Heart left ventricle (tissue), 16 donors: ENCODE measurements at regions not wholly inside any gene's neighbourhood (a gene's known extent, or its start where the extent isn't known, plus 50 kb on each side); places are given as distances from the start of the nearest gene placed in this dataset.
A peak's percentile ranks its signal among the peaks of the same experiment; 100 is the strongest.

Source experiments
- ATAC-seq, 4 donors: fragments of 200-7000 bp; cut with Tn5 transposase; one replicate each; pipeline ENCODE4 v1.9.1; 2020 to 2022; ENCODE audit warnings: moderate library complexity in 4 of 4, mild to moderate bottlenecking in 3 of 4, moderate number of reproducible peaks in 1 of 4
- DNase-seq, 5 donors: peaks; one replicate each; pipeline ENCODE4 v3.0.0-alpha.2; 2020
- H3K27ac ChIP-seq, 12 donors: fragments of 200-600 bp; sonication (generic) in 4 of 12; one replicate each; pipeline versions ENCODE4 v1.5.0 to v1.8.0; 2016 to 2022; ENCODE audit warnings: mild to moderate bottlenecking in 2 of 12
- H3K27me3 ChIP-seq, 9 donors: fragments of 200-600 bp; sonication (generic) in 2 of 9; one replicate each; pipeline versions ENCODE4 v1.5.1 to v1.8.0; 2016 to 2022; ENCODE audit warnings: mild to moderate bottlenecking in 3 of 9
- H3K36me3 ChIP-seq, 9 donors: fragments of 200-600 bp; sonication (generic) in 2 of 9; one replicate each; pipeline versions ENCODE4 v1.5.0 to v1.8.0; 2018 to 2022; ENCODE audit warnings: mild to moderate bottlenecking in 2 of 9
- H3K4me1 ChIP-seq, 12 donors: fragments of 200-600 bp; sonication (generic) in 4 of 12; one replicate each; pipeline versions ENCODE4 v1.5.0 to v1.8.0; 2016 to 2022; ENCODE audit warnings: mild to moderate bottlenecking in 3 of 12
- H3K4me3 ChIP-seq, 12 donors: fragments of 200-600 bp; sonication (generic) in 4 of 12; one replicate each; pipeline versions ENCODE4 v1.5.0 to v1.8.0; 2017 to 2022; ENCODE audit warnings: mild to moderate bottlenecking in 9 of 12, moderate library complexity in 4 of 12
- H3K9me3 ChIP-seq, 12 donors: fragments of 200-600 bp; sonication (generic) in 4 of 12; one replicate each; pipeline versions ENCODE4 v1.5.0 to v1.8.0; 2016 to 2022; ENCODE audit warnings: mild to moderate bottlenecking in 1 of 12
- POLR2A ChIP-seq, 2 donors: fragments of 450-650 bp; IDR thresholded peaks; one replicate each; pipeline ENCODE4 v1.6.1; 2017; ENCODE audit warnings: antibody characterized with exemption in 2 of 2, mild to moderate bottlenecking in 2 of 2, moderate library complexity in 2 of 2
- WGBS, 4 donors: extraction: QIAGEN DNeasy Blood & Tissue Kit in 2 of 4; methylation state at CpG; one replicate each; pipeline versions ENCODE4 v1.1.5 to v1.1.7; 2013 to 2018; 5-methylcytosine and 5-hydroxymethylcytosine counted together
- intact Hi-C, 10 donors: fragments of 100-400 bp; cut with DNase I; formaldehyde crosslinking; loops; one replicate each; pipeline versions ENCODE4 v1.11.1 to v1.14.2; 2022
- TF ChIP-seq, protein P1 (sequence below), 12 donors: fragments of 200-600 bp; sonication (generic) in 4 of 12; IDR thresholded peaks; one replicate each; pipeline versions ENCODE4 v1.5.0 to v1.8.0; 2018 to 2022; ENCODE audit warnings: antibody characterized with exemption in 12 of 12, mild to moderate bottlenecking in 5 of 12
- donor health status: ischemic (EF 13 %, LVEDD 7.1; RV severe dilation, severe dysfunction).
- donor health status: healthy with polysubstance abuse.
- donor health status: DM: no; HTN: yes; CAD: no.
- donor health status: DM: no; HTN: no; CAD: no.
- donor health status: ischemic (EF 25% LVEDD 6.9; RV normal size, moderate dysfunction).
- donor health status: ischemic (EF 25% LVEDD 5.7; RV mildly dilated, moderate dysfunction).
- donor health status: healthy.
- donor health status: DM: yes; HTN: yes; CAD: no.
- donor health status: ischemic (EF 35%, LVEDD 5.7; RV mildly dilated, moderate dysfunction).
- donor health status: nonischemic (EF 11% LVEDD 7.7; RV severe dilation, severe dysfunction).
- donor health status: DM: yes; HTN: yes; CAD: no.
- donor health status: PGD.
- donor health status: ischemic (EF 29% LVEDD 5.4; RV normal size, mild dysfunction).
- donor health status: nonischemic (EF 23%, LVEDD 6.1; RV moderate dilation, normal function).

DNA sequence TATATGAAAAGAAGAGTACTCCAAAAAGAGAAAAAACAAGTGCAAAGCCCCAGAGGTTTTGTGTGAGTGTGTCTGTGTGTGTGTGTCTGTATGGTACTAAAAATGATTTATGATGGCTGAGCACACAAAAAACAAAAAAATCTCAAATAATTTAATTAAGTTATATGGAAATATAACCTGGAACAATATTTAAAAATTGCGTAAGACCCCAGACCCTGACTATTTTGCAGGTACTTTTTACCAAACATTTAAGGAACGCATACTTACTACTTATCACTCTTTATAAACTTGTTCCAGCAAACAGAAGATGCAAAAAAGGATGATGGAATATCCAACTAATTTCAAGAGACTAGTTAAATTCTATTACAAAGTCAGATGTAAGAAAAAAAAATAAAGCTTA is 317.4 kb upstream of the KCNH7 start:
- ATAC-seq (no peak), DNase-seq (no peak)
- intact Hi-C loops, result no loop called here
- H3K9me3 ChIP-seq, result no peaks in the 10 kb centered on the region
- 92 to 95% (median 93%) methylated on average over 2 of the region's 2 CpGs for WGBS, 4 donors
- H3K36me3 ChIP-seq, result no peaks in the 10 kb centered on the region
- H3K27me3 ChIP-seq, result no peaks in the 10 kb centered on the region
- TF ChIP-seq POLR2A (IDR thresholded peaks at IDR 0.05), result no peak
- TF ChIP-seq, protein P1, sequence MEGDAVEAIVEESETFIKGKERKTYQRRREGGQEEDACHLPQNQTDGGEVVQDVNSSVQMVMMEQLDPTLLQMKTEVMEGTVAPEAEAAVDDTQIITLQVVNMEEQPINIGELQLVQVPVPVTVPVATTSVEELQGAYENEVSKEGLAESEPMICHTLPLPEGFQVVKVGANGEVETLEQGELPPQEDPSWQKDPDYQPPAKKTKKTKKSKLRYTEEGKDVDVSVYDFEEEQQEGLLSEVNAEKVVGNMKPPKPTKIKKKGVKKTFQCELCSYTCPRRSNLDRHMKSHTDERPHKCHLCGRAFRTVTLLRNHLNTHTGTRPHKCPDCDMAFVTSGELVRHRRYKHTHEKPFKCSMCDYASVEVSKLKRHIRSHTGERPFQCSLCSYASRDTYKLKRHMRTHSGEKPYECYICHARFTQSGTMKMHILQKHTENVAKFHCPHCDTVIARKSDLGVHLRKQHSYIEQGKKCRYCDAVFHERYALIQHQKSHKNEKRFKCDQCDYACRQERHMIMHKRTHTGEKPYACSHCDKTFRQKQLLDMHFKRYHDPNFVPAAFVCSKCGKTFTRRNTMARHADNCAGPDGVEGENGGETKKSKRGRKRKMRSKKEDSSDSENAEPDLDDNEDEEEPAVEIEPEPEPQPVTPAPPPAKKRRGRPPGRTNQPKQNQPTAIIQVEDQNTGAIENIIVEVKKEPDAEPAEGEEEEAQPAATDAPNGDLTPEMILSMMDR (IDR thresholded peaks at IDR 0.05), result no peak
- H3K4me1 ChIP-seq, result no peaks in the 10 kb centered on the region
- no peak overlapping the region for H3K4me3 ChIP-seq
- H3K27ac ChIP-seq, result no peak overlapping the region

DNA sequence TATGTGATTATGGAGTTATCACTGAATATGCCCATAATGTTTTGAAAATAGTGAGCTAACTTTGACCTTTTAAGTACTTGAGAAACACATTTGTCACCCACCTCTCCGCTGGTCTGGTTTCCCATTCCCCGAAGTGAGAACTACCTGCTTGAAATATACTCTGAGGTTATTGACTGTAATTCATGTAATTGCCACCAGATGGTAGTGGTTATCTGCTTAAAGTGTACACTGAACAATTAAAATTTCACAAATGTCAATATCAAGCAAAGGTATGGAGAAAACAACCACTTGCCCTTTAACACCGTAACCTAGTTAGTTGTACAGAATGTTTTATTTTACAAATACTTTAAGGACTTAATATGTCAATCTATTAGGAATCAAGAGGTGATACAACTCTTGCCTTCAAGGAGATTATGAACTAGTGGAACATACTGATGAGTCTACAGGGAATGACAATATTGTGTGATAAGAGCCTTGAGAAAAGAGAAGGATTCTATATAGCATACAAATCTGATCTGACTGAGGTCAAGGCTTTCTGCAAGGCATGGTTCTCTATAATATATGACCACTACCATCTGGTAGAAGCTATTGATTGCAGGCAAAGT is 316.8 kb upstream of the KCNH7 start:
- H3K9me3 ChIP-seq, result no peaks in the 10 kb centered on the region
- H3K27ac ChIP-seq, result no peak overlapping the region
- ATAC-seq (no peak), DNase-seq (no peak)
- intact Hi-C loops, result no loop called here
- no peaks in the 10 kb centered on the region for H3K4me1 ChIP-seq
- TF ChIP-seq, protein P1 (IDR thresholded peaks at IDR 0.05), result peak; percentile 33 to 65 (median 47)
- TF ChIP-seq POLR2A (IDR thresholded peaks at IDR 0.05), result no peak
- no peaks in the 10 kb centered on the region for H3K27me3 ChIP-seq
- H3K4me3 ChIP-seq, result no peak overlapping the region
- WGBS, 4 donors, result 37 to 46% (median 38%) methylated on average over 3 of the region's 3 CpGs
- no peaks in the 10 kb centered on the region for H3K36me3 ChIP-seq

DNA sequence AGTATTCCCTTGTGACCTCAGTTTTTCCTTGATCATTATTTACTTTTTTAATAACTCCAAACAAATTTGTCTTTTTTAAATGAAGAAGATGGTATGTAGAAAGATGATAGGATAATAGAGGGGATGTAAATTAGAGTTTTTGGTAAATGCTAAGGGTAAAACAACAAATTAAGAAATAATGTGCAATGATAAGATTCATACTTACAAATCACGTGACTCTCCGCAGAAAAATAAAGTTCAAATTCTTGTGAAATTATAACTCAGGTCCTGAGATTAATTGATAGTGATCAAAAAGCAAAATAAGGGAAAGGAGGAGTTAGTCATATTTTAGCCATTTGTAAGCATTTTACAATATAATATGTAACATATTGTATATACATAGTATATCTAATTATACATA is 304.1 kb upstream of the KCNH7 start:
- DNase-seq (no peak), ATAC-seq (no peak)
- TF ChIP-seq POLR2A (IDR thresholded peaks at IDR 0.05), result no peak
- TF ChIP-seq, protein P1 (IDR thresholded peaks at IDR 0.05), result no peak
- H3K9me3 ChIP-seq, result peaks cover 0 to 14% (median 1%) of the 10 kb centered on the region in 12 donors
- H3K27ac ChIP-seq, result no peak overlapping the region
- H3K27me3 ChIP-seq, result no peaks in the 10 kb centered on the region
- H3K4me1 ChIP-seq, result no peaks in the 10 kb centered on the region
- H3K4me3 ChIP-seq, result no peak overlapping the region
- WGBS, 4 donors, result 91 to 95% (median 92%) methylated on average over 2 of the region's 2 CpGs
- H3K36me3 ChIP-seq, result no peaks in the 10 kb centered on the region
- intact Hi-C loops, result no loop called here

DNA sequence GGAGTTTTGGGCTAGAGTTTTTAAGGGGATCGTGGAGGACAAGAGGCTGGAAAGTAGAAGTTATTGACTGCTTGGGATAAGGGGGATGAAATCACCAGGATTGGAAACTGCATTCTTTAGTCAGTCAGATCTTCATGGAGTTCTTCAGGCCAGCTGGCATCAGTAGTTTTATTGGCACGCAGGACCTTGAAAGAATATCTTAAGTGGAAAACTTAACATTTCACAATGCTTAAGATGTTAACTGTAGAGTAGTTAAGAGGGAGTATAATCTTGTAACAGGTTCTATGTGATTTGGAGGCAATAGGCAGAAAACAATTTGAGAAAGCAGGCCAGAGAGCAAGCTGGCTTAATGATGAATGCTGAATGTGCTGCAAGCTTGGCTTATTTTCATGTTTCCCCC is 300.4 kb upstream of the KCNH7 start:
- H3K4me3 ChIP-seq, result no peak overlapping the region
- 72 to 77% (median 75%) methylated on average over 2 of the region's 2 CpGs for WGBS, 4 donors
- H3K36me3 ChIP-seq, result no peaks in the 10 kb centered on the region
- ATAC-seq (no peak), DNase-seq (no peak)
- no peak overlapping the region for H3K27ac ChIP-seq
- H3K9me3 ChIP-seq, result peaks cover 0 to 6% (median 0%) of the 10 kb centered on the region in 12 donors
- TF ChIP-seq, protein P1 (IDR thresholded peaks at IDR 0.05), result no peak
- TF ChIP-seq POLR2A (IDR thresholded peaks at IDR 0.05), result no peak
- intact Hi-C loops, result no loop called here
- no peaks in the 10 kb centered on the region for H3K27me3 ChIP-seq
- peaks cover 0 to under 1% (median 0%) of the 10 kb centered on the region in 12 donors for H3K4me1 ChIP-seq
